Skeletal muscle satellite cell (primary cell): ENCODE measurements at regions not wholly inside any gene's neighbourhood (a gene's known extent, or its start where the extent isn't known, plus 50 kb on each side); places are given as distances from the start of the nearest gene placed in this dataset.
"Not testable (repeated sequence)": the region's sequence is repeated elsewhere in the genome, so short reads cannot be mapped to it uniquely, and the experiment has no call there.

Experiments
- H3K27me3 ChIP-seq: 2 replicates; pipeline ENCODE4 v1.7.0; 2013; ENCODE audit warnings: low read length; ENCODE audit not compliant: control insufficient read depth, insufficient read depth
- H3K36me3 ChIP-seq: 2 replicates; pipeline ENCODE4 v1.7.0; 2013; ENCODE audit warnings: mild to moderate bottlenecking, control low read depth, low read length; ENCODE audit not compliant: insufficient read depth
- H3K4me1 ChIP-seq: 2 replicates; pipeline ENCODE4 v1.7.0; 2013; ENCODE audit warnings: low read length; ENCODE audit not compliant: control insufficient read depth, insufficient read depth
- H3K4me2 ChIP-seq: 2 replicates; pipeline ENCODE4 v1.7.0; 2013; ENCODE audit warnings: mild to moderate bottlenecking, low read length
- H3K4me3 ChIP-seq: 2 replicates; pipeline ENCODE4 v1.7.0; 2013; ENCODE audit warnings: low read length
- H3K9ac ChIP-seq: 2 replicates; pipeline ENCODE4 v1.7.0; 2013; ENCODE audit warnings: mild to moderate bottlenecking, low read depth, low read length, moderate library complexity
- H3K9me3 ChIP-seq: replicated peaks from 2 replicates; pipeline ENCODE4 v1.7.0; 2013; ENCODE audit warnings: mild to moderate bottlenecking, control low read depth, low read length

DNA sequence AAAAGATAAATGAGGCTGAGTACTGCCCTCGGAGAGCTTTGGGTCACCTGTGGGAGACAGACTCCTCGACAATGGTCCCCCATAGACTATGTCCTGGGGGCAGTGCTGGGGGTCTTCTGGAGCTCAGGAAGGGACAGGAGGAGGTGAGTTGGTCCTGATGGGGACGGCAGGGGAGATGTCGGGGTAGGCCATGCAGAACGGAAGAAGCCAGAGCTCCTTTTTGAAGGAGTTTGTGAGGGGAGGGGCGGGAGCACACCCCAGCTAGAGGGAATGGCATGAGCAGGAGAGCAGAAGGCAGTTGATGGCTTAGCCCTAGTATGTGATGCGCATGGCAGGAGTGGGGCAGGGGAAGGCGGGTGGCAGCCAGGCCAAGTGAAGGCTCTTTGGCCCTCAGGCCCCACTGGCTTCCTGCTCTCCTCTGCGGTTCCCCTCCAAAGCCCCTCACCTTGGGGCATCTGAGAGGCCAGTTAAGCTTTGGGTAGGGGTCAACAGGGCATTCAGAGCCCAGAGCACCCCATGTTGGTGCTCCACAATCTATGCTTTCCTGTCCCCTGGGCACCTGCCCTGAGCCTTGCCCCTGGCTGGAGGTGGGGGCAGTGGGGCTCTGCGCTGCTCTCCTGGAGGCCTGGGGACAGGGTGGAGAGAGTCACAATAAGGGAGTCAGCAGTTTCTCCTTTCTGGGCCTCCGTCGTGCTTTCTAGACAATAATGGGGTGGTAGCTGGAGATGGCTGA is 179.3 kb downstream of the SMAD6 start:
- no peaks in the 10 kb centered on the region for H3K36me3 ChIP-seq
- H3K9me3 ChIP-seq = no peaks in the 10 kb centered on the region
- peaks cover 32% of the 10 kb centered on the region for H3K4me1 ChIP-seq
- H3K9ac ChIP-seq = peak overlapping the region; percentile 15
- H3K4me2 ChIP-seq = no peak overlapping the region
- H3K27me3 ChIP-seq = no peaks in the 10 kb centered on the region
- no peak overlapping the region for H3K4me3 ChIP-seq

DNA sequence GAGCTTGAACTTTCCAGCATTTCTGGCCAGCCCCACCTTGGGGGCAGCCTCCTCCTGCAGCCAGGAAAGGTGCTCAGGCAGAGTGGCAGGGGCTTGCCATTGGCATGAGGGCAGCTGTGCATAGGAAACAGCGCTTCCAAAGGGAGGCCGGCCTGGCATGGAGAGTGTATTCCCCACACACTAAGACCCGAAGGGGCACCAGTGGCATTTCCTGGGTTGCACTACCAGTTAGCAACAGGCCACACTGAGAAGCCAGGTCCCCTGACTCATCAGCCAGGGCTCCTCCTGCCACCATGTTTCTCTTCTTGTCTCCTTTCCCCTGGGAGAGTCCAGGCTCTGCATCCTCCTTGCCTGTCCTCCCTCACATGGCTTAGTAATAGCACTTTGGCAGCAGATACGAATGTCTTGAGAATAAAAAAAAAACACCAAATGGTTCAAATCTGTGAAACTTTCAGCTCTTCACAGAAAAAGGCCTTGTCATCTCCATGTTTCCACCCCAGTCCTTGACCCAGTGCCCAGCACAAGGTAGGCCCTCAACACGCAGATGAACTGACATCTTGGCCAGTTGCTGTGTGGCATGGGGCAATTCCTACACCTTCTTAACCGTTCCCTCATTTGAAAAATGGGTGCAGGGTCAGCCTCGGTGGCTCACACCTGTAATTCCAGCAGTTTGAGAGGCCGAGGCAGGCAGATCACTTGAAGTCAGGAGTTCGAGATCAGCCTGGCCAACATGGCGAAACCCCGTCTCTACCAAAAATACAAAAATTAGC is 180.4 kb downstream of the SMAD6 start:
- Histone ChIP-seq H3K4me3 (no peak overlapping the region), H3K9ac (peak overlapping the region; percentile 53), H3K4me2 (peak overlapping the region; percentile 34), H3K9me3 (no peaks in the 10 kb centered on the region), H3K36me3 (no peaks in the 10 kb centered on the region), H3K27me3 (no peaks in the 10 kb centered on the region), H3K4me1 (peaks cover 32% of the 10 kb centered on the region)

DNA sequence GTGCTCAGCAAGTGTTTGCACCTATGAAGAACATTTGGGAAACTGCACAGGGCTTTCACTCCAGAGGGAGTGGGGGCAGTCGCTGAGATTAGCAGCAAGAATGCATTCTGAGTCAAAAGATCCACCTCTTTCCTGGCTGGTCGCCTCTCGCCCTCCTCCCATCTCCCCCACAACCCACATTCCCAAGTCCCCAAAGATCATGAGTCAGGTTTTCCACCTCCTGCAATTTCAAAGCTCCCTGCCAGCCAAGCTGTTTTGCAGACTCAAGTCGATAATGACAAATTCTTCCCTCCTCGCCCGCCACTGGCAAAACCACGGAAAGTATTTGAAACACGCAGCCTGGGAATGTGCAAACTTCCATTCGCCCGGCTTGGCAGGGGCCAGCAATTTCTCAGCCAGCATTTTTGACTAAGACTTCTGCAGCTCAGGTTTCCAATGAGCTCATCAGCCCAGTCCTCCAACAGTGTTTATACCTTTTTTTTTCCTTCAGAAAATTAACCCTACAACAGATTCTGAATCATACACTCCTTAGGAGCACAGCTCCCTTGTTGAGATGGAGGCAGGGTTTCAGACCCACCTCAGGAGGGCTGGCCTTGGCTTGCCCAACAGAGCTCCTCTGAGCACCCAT is 181.4 kb downstream of the SMAD6 start:
- Histone ChIP-seq H3K4me2 (peak overlapping the region; percentile 14), H3K9ac (peak overlapping the region; percentile 13), H3K4me3 (no peak overlapping the region), H3K4me1 (peaks cover 41% of the 10 kb centered on the region), H3K36me3 (no peaks in the 10 kb centered on the region), H3K27me3 (no peaks in the 10 kb centered on the region), H3K9me3 (no peaks in the 10 kb centered on the region)

DNA sequence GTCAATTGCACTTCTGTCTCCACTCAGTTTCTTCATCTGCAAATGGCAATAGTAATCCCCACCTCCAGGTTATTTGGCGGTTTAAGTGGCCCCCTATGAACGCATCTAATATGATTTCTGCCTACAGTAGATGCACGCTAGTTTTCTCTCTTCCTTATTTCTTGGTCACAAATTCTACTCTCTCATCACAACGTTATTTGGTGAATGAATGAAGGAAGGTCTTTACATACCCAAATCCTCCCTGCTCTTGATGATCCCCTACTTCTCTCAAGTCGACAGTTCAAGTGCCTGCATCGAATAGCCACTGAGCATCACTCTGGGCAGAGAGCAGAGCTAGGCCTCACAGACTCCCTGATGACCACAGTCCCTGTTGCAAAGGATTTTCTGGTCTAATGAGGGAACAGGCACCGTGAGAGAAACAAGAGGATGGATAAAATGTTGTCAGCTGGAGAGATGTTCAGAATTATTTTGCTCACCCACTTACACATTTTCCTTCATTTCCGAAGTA is 181.2 kb upstream of the SMAD3 start:
- Histone ChIP-seq H3K4me3 (no peak overlapping the region), H3K9me3 (no peaks in the 10 kb centered on the region), H3K9ac (peak overlapping the region; percentile 13), H3K27me3 (no peaks in the 10 kb centered on the region), H3K4me1 (peaks cover 41% of the 10 kb centered on the region), H3K4me2 (no peak overlapping the region), H3K36me3 (no peaks in the 10 kb centered on the region)

DNA sequence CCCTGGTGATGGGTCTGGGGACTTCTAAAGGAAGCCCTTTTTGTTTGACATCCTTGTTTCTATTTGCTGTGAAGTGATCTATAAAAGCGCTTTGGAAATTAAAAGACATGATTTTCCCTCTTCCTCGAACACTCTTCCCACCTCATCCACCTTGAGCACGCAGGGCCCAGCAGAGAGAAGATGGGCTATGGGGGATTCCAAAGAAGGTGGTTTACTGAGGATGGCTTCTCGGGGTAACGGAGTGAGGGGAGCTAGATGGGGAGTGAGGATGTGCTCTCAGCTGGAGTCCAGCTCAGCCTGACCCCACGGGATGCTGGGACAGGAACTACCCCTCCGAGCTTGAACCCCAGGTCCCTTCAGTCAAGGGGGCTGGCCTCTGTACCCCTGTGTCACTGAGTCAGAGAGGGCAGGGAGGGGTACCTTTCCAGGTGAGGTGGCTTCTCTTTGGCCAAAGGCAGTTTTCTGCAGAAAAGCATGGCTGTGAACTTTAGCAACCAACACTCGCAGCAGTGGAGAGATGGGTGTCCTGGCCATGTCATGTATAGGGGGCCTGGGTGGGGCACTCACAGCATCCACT is 180.7 kb upstream of the SMAD3 start:
- Histone ChIP-seq H3K4me3 (no peak overlapping the region), H3K4me1 (peaks cover 41% of the 10 kb centered on the region), H3K27me3 (no peaks in the 10 kb centered on the region), H3K9me3 (no peaks in the 10 kb centered on the region), H3K36me3 (no peaks in the 10 kb centered on the region), H3K9ac (no peak overlapping the region), H3K4me2 (no peak overlapping the region)

DNA sequence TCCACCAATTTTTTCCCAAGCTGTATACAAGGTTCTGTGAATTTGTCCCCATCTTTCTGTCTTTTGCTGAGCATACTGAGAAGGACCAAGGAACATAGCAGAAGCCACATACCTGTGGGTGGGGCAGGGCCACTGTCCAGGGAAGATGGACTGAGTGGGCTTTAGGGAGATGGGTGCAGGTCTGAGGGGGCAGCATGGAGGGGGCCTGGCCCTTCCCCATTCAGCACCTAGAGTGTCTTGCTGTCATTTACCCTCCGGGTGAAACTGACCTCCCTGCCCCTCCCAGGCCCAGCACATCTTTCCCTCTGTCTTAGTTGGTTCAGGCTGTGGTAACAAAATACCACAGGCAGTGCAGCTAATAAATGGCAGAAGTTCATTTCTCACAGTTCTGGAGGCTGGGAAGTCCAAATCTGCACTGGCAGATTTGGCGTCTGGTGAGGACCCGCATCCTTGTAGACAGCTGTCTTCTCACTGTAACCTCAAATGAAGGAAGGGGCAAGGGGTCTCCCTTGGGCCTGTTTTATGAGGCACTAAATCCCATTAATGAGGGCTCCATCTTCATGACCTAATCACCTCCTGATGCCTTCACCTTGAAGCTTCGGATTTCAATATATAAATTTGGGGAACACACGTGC is 180.0 kb upstream of the SMAD3 start:
- Histone ChIP-seq H3K9ac (no peak overlapping the region), H3K9me3 (no peaks in the 10 kb centered on the region), H3K36me3 (no peaks in the 10 kb centered on the region), H3K4me3 (no peak overlapping the region), H3K4me1 (peaks cover 41% of the 10 kb centered on the region), H3K27me3 (no peaks in the 10 kb centered on the region), H3K4me2 (no peak overlapping the region)

DNA sequence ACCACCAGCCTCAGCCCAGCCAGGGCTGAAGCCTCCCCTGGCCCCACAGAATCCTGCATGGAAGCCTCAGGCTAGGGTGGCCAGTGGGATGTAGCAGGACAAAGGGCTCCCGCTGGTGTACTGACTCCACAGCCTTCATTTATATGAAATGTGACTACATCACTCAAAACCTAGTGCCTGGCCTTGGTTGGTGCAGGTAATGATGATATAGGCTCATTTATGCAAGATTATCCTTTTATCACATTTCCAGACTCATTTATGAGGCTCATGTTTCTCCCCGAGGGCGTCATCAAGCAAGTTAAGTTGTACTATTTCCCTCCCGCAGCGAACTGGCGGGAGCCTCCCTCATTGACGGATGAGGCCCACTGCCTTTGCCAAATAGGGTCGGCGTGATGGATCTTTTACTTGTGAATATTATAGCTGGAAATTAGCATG is 179.1 kb upstream of the SMAD3 start:
- Histone ChIP-seq H3K4me3 (no peak overlapping the region), H3K36me3 (no peaks in the 10 kb centered on the region), H3K9ac (no peak overlapping the region), H3K4me2 (no peak overlapping the region), H3K27me3 (no peaks in the 10 kb centered on the region), H3K9me3 (no peaks in the 10 kb centered on the region), H3K4me1 (peaks cover 41% of the 10 kb centered on the region)

DNA sequence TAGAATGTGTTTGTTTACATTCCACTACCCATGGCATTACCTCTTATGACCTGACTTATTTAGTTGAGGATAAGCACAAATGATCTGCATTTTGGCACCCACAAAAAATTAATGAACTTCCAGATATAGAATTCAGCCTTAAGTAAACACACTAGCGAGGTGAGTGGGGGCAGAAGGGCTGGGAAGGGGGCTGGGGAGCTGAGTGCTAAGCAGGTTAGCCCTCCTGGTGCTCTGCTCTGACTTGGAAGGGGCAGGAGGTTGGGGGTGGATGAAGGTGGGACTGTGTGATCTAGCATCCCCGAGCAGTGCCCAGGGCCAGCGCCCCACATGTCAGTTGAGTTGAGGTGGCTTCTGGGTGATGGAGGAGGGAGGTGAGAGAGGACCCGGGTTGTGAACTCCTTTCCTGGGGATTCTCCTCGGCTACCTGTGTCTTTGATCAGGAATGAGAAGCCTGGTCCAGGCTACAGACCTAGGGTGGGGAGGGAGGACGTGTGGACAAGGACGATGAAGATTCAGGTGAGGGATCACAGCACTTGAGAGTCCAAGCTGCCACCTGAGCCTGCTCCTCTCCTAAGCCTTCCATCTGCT is 178.6 kb upstream of the SMAD3 start:
- no peak overlapping the region for H3K9ac ChIP-seq
- H3K9me3 ChIP-seq = no peaks in the 10 kb centered on the region
- H3K4me2 ChIP-seq = no peak overlapping the region
- H3K27me3 ChIP-seq = no peaks in the 10 kb centered on the region
- no peak overlapping the region for H3K4me3 ChIP-seq
- no peaks in the 10 kb centered on the region for H3K36me3 ChIP-seq
- H3K4me1 ChIP-seq = peaks cover 36% of the 10 kb centered on the region

DNA sequence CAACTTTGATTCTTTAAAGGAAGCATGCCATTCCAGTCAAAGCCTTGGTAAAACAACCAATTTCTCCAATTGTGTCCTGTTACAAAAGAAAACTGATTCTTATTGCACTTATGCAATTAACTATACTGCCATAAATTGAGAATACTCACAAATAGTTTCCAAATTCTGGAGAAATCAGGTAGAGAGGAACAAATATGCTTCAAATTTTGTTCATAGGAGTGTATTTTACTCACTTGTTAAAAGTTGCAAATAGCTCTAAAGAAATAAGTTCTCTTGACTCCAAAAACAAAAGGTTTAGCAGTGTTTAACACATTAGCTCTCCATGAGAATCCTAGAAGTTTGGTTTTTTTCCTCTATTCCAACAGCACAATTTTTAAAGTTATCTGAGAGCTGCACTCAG is 176.1 kb upstream of the SMAD3 start:
- H3K9ac ChIP-seq, H3K27me3 ChIP-seq, H3K9me3 ChIP-seq, H3K4me3 ChIP-seq, H3K36me3 ChIP-seq, H3K4me2 ChIP-seq: not testable (repeated sequence)
- peaks cover 15% of the 10 kb centered on the region for H3K4me1 ChIP-seq

DNA sequence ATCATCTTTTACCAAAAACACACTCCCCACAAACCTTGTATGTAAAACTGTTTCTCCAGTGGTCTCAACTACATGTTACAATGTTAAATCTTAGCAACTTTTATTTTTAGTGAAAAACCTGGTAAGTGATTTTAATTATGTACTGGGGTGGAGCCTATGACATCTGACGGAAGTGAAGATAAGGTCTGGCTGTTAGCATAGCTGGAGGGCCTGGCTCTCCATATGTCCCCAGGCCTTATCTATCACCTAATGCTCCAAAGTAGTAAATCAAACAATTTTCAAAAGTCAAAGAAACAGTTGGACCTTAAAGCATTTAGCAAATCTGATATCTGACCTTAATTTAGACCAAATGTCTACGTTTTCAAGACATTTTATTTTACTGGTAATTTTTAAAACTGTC is 173.6 kb upstream of the SMAD3 start:
- Histone ChIP-seq H3K4me1 (peaks cover 17% of the 10 kb centered on the region), H3K9ac (no peak overlapping the region), H3K27me3 (no peaks in the 10 kb centered on the region), H3K36me3 (no peaks in the 10 kb centered on the region), H3K4me2 (no peak overlapping the region), H3K9me3 (no peaks in the 10 kb centered on the region), H3K4me3 (no peak overlapping the region)

DNA sequence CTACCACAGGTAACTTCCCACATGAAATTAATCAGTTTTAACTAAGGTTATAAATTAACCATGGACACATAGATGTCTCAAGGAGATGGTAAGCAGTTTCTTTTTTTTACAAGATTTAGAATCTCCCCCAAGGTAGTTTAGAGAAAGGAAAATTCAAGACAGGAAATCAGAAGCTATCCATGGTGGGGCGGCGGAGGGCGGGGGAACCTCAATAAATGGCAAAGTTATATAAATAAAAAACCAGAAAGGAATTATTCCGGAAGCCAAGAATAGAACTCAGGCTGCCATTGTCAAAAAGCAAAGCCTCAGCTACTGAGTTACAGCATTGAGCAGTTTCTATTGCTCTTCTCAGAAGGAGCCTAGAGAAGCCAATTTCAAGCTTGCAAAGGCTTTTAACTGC is 172.1 kb upstream of the SMAD3 start:
- peaks cover 8% of the 10 kb centered on the region for H3K4me1 ChIP-seq

More for the DNA sequence above, 172.1 kb upstream of the SMAD3 start:
- H3K4me3 ChIP-seq = no peak overlapping the region
- H3K9ac ChIP-seq = no peak overlapping the region
- no peaks in the 10 kb centered on the region for H3K27me3 ChIP-seq
- no peak overlapping the region for H3K4me2 ChIP-seq
- H3K9me3 ChIP-seq = no peaks in the 10 kb centered on the region
- H3K36me3 ChIP-seq = no peaks in the 10 kb centered on the region
